Endodermal cell (in vitro differentiated cells): ENCODE measurements at regions not wholly inside any gene's neighbourhood (a gene's known extent, or its start where the extent isn't known, plus 50 kb on each side); places are given as distances from the start of the nearest gene placed in this dataset.
A peak's percentile ranks its signal among the peaks of the same experiment; 100 is the strongest.

Source experiments
- DNase-seq: peaks from one replicate; pipeline ENCODE4 v3.0.0-alpha.2; 2017
- H3K27ac ChIP-seq: 2 replicates; pipeline ENCODE4 v1.5.1; 2013; ENCODE audit warnings: mild to moderate bottlenecking, low read depth, low read length, moderate library complexity
- H3K27me3 ChIP-seq: 2 replicates; pipeline ENCODE4 v1.6.1; 2013; ENCODE audit warnings: mild to moderate bottlenecking, low read length, moderate library complexity; ENCODE audit not compliant: insufficient read depth, control insufficient read depth, poor library complexity, severe bottlenecking
- H3K36me3 ChIP-seq: 2 replicates; pipeline ENCODE4 v1.7.0; 2013; ENCODE audit warnings: mild to moderate bottlenecking, low read length, moderate library complexity; ENCODE audit not compliant: control insufficient read depth, insufficient read depth
- H3K4me1 ChIP-seq: one replicate; pipeline ENCODE4 v1.7.0; 2013; ENCODE audit warnings: low read length; ENCODE audit not compliant: control insufficient read depth, insufficient read depth
- H3K4me3 ChIP-seq: 2 replicates; pipeline ENCODE4 v1.5.1; 2013; ENCODE audit warnings: mild to moderate bottlenecking, low read length, moderate library complexity
- H3K9ac ChIP-seq: 2 replicates; pipeline ENCODE4 v1.6.1; 2013; ENCODE audit warnings: mild to moderate bottlenecking, low read length, moderate library complexity; ENCODE audit not compliant: poor library complexity, severe bottlenecking; ENCODE audit errors: extremely low read depth
- H3K9me3 ChIP-seq: 2 replicates; pipeline ENCODE4 v1.6.1; 2013; ENCODE audit warnings: mild to moderate bottlenecking, low read length, moderate library complexity; ENCODE audit not compliant: control insufficient read depth
- H3K27ac Mint-ChIP-seq: 2 replicates; pipeline ENCODE4 v1.8.0; 2020; ENCODE audit warnings: mixed read lengths
- H3K27me3 Mint-ChIP-seq: 2 replicates; pipeline ENCODE4 v1.8.0; 2021; ENCODE audit warnings: mild to moderate bottlenecking, mixed read lengths; ENCODE audit not compliant: insufficient read depth
- H3K36me3 Mint-ChIP-seq: 2 replicates; pipeline ENCODE4 v1.8.0; 2020; ENCODE audit warnings: low read depth, mixed read lengths
- H3K4me1 Mint-ChIP-seq: 2 replicates; pipeline ENCODE4 v1.8.0; 2020; ENCODE audit warnings: mixed read lengths
- H3K4me3 Mint-ChIP-seq: 2 replicates; pipeline ENCODE4 v1.8.0; 2020; ENCODE audit warnings: mild to moderate bottlenecking, moderate library complexity, mixed read lengths
- H3K9me3 Mint-ChIP-seq: 2 replicates; pipeline ENCODE4 v1.8.0; 2020; ENCODE audit warnings: mild to moderate bottlenecking, mixed read lengths
- WGBS, 2 experiments: methylation state at CpG; one replicate each; pipeline versions ENCODE4 v1.1.5 to v1.1.7; 2013; ENCODE audit warnings: missing lambda C conversion rate in 2 of 2, mixed read lengths in 1 of 2; ENCODE audit not compliant: insufficient coverage in 1 of 2, insufficient read length in 1 of 2; 5-methylcytosine and 5-hydroxymethylcytosine counted together
- TF ChIP-seq, protein P1 (sequence below): fragments of 200-600 bp; sonication (generic); conservative IDR thresholded peaks from 2 replicates; pipeline ENCODE4 v1.5.0; 2021; ENCODE audit warnings: antibody characterized with exemption, mild to moderate bottlenecking

DNA sequence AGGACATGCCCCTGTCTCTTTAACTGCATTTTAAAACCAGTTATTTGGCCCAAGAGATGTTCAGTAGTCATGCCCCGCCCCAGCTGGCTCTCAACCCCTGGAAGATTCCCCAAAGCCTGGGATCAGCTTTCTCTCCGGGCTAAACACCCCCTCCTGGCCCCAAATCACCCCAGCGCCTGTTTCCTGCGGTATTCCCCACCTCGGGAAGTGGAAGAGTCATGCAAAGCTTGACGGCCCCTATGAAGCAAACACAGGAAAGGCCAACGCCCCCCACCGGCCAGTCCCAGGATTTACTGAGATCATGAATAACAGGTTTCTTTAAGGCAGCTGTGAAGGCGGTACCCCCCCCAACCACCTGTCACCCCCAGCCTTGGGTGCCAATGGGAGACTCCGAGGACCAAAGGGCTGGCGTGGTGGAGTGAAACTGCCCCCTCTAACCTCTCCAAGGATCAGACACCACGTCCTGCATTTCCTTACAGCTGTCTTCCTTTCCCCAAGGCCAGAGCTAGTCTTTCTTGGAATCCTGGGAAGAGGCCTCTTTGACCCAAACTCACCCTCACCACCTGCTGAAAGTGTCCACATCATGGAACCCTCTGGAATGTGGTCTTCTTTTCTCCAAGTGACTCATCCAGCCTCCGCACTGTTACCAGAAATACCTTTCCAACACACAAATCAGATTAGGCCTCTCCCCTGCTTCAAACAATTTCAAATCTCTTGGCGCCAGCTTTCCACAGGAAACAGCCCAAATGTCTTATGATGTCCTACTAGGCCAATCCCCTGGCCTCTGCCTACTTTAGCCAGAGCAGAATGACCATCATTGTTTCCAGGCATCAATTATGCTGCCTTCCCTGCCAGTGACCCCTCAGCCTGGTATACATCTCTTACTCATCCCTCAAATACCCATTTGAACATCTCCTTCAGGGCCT, 301.5 kb downstream of the ZEB1 start:
- Mint-ChIP-seq H3K36me3 (no peaks in the 10 kb centered on the region), H3K27me3 (no peaks in the 10 kb centered on the region), H3K4me3 (no peak overlapping the region), H3K9me3 (peaks cover 18% of the 10 kb centered on the region), H3K4me1 (peaks cover 9% of the 10 kb centered on the region), H3K27ac (no peak overlapping the region)
- Histone ChIP-seq H3K9me3 (peaks cover 22% of the 10 kb centered on the region), H3K27me3 (no peaks in the 10 kb centered on the region), H3K4me3 (no peak overlapping the region), H3K36me3 (no peaks in the 10 kb centered on the region), H3K9ac (no peak overlapping the region), H3K4me1 (peaks cover 2% of the 10 kb centered on the region), H3K27ac (no peak overlapping the region)
- DNase-seq, result peak; percentile 88
- TF ChIP-seq, protein P1, sequence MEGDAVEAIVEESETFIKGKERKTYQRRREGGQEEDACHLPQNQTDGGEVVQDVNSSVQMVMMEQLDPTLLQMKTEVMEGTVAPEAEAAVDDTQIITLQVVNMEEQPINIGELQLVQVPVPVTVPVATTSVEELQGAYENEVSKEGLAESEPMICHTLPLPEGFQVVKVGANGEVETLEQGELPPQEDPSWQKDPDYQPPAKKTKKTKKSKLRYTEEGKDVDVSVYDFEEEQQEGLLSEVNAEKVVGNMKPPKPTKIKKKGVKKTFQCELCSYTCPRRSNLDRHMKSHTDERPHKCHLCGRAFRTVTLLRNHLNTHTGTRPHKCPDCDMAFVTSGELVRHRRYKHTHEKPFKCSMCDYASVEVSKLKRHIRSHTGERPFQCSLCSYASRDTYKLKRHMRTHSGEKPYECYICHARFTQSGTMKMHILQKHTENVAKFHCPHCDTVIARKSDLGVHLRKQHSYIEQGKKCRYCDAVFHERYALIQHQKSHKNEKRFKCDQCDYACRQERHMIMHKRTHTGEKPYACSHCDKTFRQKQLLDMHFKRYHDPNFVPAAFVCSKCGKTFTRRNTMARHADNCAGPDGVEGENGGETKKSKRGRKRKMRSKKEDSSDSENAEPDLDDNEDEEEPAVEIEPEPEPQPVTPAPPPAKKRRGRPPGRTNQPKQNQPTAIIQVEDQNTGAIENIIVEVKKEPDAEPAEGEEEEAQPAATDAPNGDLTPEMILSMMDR, result peak; percentile 67
- WGBS, 2 experiments, result 80 to 85% methylated on average over 7 to 14 of the region's 14 CpGs

DNA sequence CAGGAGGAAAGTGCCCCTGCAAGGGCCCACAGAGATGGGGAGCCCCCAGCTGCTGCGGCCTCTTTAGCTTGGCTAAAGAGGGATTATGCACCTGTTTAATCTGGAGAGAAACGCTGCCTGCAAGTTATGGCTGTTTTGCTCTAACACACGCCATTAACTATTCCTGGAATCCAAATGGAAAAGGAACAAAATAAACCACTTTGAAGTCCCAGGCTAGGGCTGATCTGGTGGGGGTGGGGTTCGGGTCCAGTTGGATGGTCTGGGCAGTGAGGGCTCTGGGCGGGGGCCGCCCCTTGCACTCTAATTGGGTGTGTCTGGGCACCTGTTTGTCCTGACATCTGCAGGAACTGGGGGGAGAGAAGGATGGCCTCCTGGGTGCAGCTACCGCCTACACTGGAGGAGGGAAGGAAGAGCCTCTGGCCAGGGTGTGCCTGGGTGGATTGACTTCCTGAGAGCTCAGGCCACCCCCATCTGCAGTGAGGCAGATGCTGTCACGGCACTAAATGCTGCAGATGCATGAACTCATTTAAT, 300.6 kb downstream of the ZEB1 start:
- no peak overlapping the region for H3K4me3 ChIP-seq
- 84 to 94% methylated on average over 5 to 8 of the region's 8 CpGs for WGBS, 2 experiments
- H3K27ac Mint-ChIP-seq, result no peak overlapping the region

DNA sequence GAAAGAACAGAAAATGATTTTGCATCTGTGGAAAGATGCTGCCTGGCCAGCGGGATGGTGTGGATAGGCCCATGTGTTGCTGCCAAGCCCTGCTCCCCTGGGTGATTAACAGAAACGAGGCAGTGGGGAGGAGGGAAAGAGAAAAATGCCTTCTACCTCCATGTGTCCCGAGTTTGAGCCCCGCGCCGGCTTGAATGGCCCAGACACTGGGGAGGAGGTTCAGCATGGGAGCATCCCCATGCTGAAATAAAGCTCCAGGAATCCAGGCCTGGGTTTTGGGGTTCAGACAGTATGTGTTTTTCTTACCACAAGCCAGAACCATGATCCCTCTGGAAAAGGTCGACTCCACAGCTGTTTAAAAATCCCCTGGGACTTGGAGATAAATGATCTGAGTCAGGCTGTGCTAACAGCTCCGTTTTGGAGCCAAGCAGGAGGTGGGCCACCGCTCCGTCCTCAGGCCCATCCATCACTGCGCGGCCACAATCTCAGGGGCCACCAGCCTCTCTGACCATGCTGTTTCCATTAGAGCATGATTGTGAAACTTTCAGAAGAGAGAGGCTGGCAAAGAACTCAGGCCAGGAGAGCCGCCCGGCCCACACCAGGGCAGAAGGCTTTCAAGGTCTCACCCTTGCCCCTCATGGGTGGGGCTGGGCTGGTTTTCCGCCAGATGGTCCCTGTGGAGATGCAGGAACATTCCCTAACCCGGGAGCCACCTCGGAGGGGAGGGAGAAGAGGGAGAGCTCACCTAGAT, 299.7 kb downstream of the ZEB1 start:
- peaks cover 2% of the 10 kb centered on the region for H3K4me1 ChIP-seq
- H3K9ac ChIP-seq, result no peak overlapping the region
- 93% methylated on average over 9 to 17 of the region's 17 CpGs for WGBS, 2 experiments
- Mint-ChIP-seq H3K4me1 (peaks cover 9% of the 10 kb centered on the region), H3K36me3 (no peaks in the 10 kb centered on the region), H3K27me3 (no peaks in the 10 kb centered on the region), H3K4me3 (no peak overlapping the region), H3K9me3 (peaks cover 10% of the 10 kb centered on the region), H3K27ac (no peak overlapping the region)
- H3K4me3 ChIP-seq, result no peak overlapping the region
- no peak overlapping the region for H3K27ac ChIP-seq
- TF ChIP-seq, protein P1, result no peak
- H3K36me3 ChIP-seq, result no peaks in the 10 kb centered on the region
- DNase-seq, result no peak
- H3K27me3 ChIP-seq, result no peaks in the 10 kb centered on the region
- H3K9me3 ChIP-seq, result peaks cover 18% of the 10 kb centered on the region

More for the DNA sequence above, 300.6 kb downstream of the ZEB1 start:
- Histone ChIP-seq H3K27me3 (no peaks in the 10 kb centered on the region), H3K36me3 (no peaks in the 10 kb centered on the region), H3K9me3 (peaks cover 26% of the 10 kb centered on the region), H3K4me1 (peaks cover 2% of the 10 kb centered on the region), H3K9ac (no peak overlapping the region), H3K27ac (no peak overlapping the region)
- TF ChIP-seq, protein P1, result no peak
- Mint-ChIP-seq H3K36me3 (no peaks in the 10 kb centered on the region), H3K9me3 (peaks cover 19% of the 10 kb centered on the region), H3K4me3 (no peak overlapping the region), H3K4me1 (peaks cover 9% of the 10 kb centered on the region), H3K27me3 (no peaks in the 10 kb centered on the region)
- DNase-seq, result no peak
